Fibroblast of lung (primary cell): ENCODE measurements at regions not wholly inside any gene's neighbourhood (a gene's known extent, or its start where the extent isn't known, plus 50 kb on each side); places are given as distances from the start of the nearest gene placed in this dataset.
"Not testable (repeated sequence)": the region's sequence is repeated elsewhere in the genome, so short reads cannot be mapped to it uniquely, and the experiment has no call there.

Experiments used
- DNase-seq, 2 donors: peaks; one replicate each; pipeline versions ENCODE4 v3.0.0 to v3.0.0-alpha.2; 2010; ENCODE audit warnings: low read depth in 2 of 2
- H2AFZ ChIP-seq: 2 replicates; pipeline ENCODE4 v1.5.1; 2012; ENCODE audit warnings: low read length, control low read depth, inconsistent platforms
- H3K27ac ChIP-seq: 2 replicates; pipeline ENCODE4 v1.5.1; 2011; ENCODE audit warnings: low read length, control low read depth; ENCODE audit not compliant: insufficient read depth
- H3K27me3 ChIP-seq: 2 replicates; pipeline ENCODE4 v1.5.1; 2011; ENCODE audit warnings: mild to moderate bottlenecking, low read length; ENCODE audit not compliant: control insufficient read depth, insufficient read depth
- H3K36me3 ChIP-seq: 2 replicates; pipeline ENCODE4 v1.5.1; 2011; ENCODE audit warnings: low read length; ENCODE audit not compliant: control insufficient read depth, insufficient read depth
- H3K4me1 ChIP-seq: 2 replicates; pipeline ENCODE4 v1.5.1; 2011; ENCODE audit warnings: low read length; ENCODE audit not compliant: control insufficient read depth, insufficient read depth; ENCODE audit errors: extremely low read depth
- H3K4me2 ChIP-seq: 2 replicates; pipeline ENCODE4 v1.5.1; 2011; ENCODE audit warnings: low read length, control low read depth; ENCODE audit not compliant: insufficient read depth; ENCODE audit errors: extremely low read depth
- H3K4me3 ChIP-seq, 4 experiments: fragments of 200-600 bp in 1 of 4; sonication (generic) in 1 of 4; replicated peaks in 1 of 4; 2 replicates each; pipeline ENCODE4 v1.5.1; 2011 to 2016; ENCODE audit warnings: low read length in 4 of 4, low read depth in 3 of 4, mild to moderate bottlenecking in 3 of 4, control low read depth in 2 of 4, inconsistent platforms in 1 of 4, mixed read lengths in 1 of 4; ENCODE audit not compliant: insufficient read depth in 1 of 4; ENCODE audit errors: control extremely low read depth in 1 of 4
- H3K79me2 ChIP-seq: 2 replicates; pipeline ENCODE4 v1.5.1; 2012; ENCODE audit warnings: mild to moderate bottlenecking, low read length, inconsistent platforms; ENCODE audit not compliant: control insufficient read depth, insufficient read depth
- H3K9ac ChIP-seq: 2 replicates; pipeline ENCODE4 v1.5.1; 2011; ENCODE audit warnings: mild to moderate bottlenecking, low read length, control low read depth; ENCODE audit not compliant: insufficient read depth
- H3K9me3 ChIP-seq: 2 replicates; pipeline ENCODE4 v1.5.1; 2012; ENCODE audit warnings: low read depth, low read length; ENCODE audit not compliant: control insufficient read depth, insufficient read depth
- H4K20me1 ChIP-seq: 2 replicates; pipeline ENCODE4 v1.5.1; 2011; ENCODE audit warnings: low read length; ENCODE audit not compliant: control insufficient read depth, insufficient read depth; ENCODE audit errors: extremely low read depth
- EZH2 ChIP-seq: IDR thresholded peaks from 2 replicates; pipeline ENCODE4 v1.5.1; 2012; ENCODE audit warnings: low read length, control low read depth, mild to moderate bottlenecking; ENCODE audit errors: missing control alignments
- TF ChIP-seq, protein P1 (sequence below), 2 donors: IDR thresholded peaks in 1 of 2; conservative IDR thresholded peaks in 1 of 2; 1 replicate in 1 of 2; 2 replicates in 1 of 2; pipeline ENCODE4 v1.5.1; 2011 to 2012; ENCODE audit warnings: low read length in 2 of 2, control low read depth in 1 of 2, inconsistent platforms in 1 of 2, low read depth in 1 of 2, mild to moderate bottlenecking in 1 of 2

DNA sequence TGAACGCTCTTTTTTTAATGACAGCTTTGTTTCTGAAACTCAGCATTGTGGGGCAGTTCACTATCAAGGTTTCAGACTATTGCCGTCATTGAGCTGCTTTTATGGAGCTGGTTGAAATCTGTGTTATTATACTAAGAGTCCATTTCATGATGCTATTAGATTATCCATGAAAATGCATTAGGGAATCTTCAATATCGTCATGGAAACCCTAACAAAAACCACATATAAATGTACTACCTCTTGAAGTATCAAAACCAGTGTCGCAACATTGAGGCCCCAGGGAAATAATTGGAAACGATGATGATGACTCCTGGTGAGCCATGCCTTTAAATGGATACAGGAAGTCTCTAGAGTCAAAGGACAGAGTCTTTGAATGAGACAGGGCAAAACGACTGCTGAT lies 231.6 kb upstream of the CPHXL start:
- H3K9me3 ChIP-seq = no peaks in the 10 kb centered on the region

DNA sequence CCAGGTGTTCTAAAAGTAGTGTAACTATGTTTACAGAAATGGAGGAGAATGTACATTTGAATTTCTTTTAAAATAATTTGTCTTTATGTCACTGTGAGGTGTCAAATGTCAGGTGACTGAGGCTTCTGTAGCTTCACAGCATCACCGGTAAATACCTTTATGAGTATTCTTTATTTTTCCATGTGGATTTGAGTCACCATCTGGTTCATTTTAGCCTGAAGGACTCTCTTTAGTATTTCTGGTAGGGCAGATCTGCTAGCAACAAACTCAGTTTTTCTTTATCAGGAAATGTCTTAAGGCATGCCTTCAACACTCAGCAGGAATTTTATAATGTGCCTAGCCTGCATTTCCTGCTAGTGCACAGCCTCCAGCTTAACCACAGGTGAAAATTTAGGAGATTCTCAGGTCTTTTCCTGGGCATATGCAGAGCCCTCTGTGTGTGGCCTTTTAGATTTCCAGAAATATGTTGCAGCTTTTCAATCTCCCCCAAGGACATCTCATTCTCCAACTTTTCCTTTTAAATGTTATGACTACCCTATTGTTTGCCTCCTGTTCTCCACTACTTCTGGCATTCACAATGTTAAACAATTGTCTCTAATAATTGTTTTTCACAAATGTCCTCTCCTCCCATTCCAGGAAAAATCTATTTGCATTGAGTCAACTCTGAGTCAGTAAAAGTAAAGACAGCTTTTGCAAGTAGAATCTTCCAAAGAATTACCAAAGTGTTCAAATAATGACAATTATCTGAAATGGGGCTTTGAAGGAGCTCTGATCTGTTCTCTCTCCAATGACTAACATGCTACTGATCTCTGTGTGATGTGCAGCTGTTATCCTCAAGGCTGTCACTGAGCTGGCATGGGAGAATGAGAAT lies 239.4 kb upstream of the CPHXL start:
- H3K27me3 ChIP-seq = no peaks in the 10 kb centered on the region
- no peak overlapping the region for H3K27ac ChIP-seq
- H3K36me3 ChIP-seq = no peaks in the 10 kb centered on the region
- no peak for DNase-seq
- no peaks in the 10 kb centered on the region for H3K4me1 ChIP-seq
- no peaks in the 10 kb centered on the region for H3K79me2 ChIP-seq
- H3K9ac ChIP-seq = no peak overlapping the region
- H2AFZ ChIP-seq = no peak overlapping the region
- no peak overlapping the region for H3K4me2 ChIP-seq
- TF ChIP-seq, protein P1, sequence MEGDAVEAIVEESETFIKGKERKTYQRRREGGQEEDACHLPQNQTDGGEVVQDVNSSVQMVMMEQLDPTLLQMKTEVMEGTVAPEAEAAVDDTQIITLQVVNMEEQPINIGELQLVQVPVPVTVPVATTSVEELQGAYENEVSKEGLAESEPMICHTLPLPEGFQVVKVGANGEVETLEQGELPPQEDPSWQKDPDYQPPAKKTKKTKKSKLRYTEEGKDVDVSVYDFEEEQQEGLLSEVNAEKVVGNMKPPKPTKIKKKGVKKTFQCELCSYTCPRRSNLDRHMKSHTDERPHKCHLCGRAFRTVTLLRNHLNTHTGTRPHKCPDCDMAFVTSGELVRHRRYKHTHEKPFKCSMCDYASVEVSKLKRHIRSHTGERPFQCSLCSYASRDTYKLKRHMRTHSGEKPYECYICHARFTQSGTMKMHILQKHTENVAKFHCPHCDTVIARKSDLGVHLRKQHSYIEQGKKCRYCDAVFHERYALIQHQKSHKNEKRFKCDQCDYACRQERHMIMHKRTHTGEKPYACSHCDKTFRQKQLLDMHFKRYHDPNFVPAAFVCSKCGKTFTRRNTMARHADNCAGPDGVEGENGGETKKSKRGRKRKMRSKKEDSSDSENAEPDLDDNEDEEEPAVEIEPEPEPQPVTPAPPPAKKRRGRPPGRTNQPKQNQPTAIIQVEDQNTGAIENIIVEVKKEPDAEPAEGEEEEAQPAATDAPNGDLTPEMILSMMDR (conservative IDR thresholded peaks at IDR 0.05 in 1 of 2, IDR thresholded peaks at IDR 0.05 in 1 of 2; ENCODE audit: low read depth in 1 of 2, low read length in 2 of 2) = no peak
- TF ChIP-seq EZH2 = no peak
- no peaks in the 10 kb centered on the region for H4K20me1 ChIP-seq
- no peak overlapping the region for H3K4me3 ChIP-seq
- no peaks in the 10 kb centered on the region for H3K9me3 ChIP-seq

More for the DNA sequence above, 231.6 kb upstream of the CPHXL start:
- no peak overlapping the region for H2AFZ ChIP-seq
- H3K4me2 ChIP-seq = no peak overlapping the region
- no peak for TF ChIP-seq EZH2
- TF ChIP-seq, protein P1 (conservative IDR thresholded peaks at IDR 0.05 in 1 of 2, IDR thresholded peaks at IDR 0.05 in 1 of 2; ENCODE audit: low read depth in 1 of 2, low read length in 2 of 2) = no peak
- H3K4me3 ChIP-seq = no peak overlapping the region
- H3K27me3 ChIP-seq = no peaks in the 10 kb centered on the region
- H3K4me1 ChIP-seq = no peaks in the 10 kb centered on the region
- no peak for DNase-seq
- H3K27ac ChIP-seq = no peak overlapping the region
- no peak overlapping the region for H3K9ac ChIP-seq
- H3K79me2 ChIP-seq = no peaks in the 10 kb centered on the region
- H3K36me3 ChIP-seq = no peaks in the 10 kb centered on the region
- H4K20me1 ChIP-seq = no peaks in the 10 kb centered on the region

DNA sequence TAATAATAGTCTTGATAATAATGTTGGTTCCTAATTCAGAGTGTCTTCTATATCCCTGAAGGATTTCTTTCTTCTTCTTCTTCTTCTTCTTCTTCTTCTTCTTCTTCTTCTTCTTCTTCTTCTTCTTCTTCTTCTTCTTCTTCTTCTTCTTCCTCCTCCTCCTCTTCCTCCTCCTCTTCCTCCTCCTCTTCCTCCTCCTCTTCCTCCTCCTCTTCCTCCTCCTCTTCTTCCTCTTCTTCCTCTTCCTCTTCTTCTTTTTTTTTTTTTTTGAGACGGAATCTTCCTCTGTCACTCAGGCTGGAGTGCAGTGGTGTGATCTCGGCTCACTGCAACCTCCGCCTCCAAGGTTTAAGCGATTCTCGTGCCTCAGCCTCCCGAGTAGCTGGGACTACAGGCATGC lies 242.8 kb upstream of the CPHXL start:
- H3K4me3 ChIP-seq, H3K27ac ChIP-seq, H3K27me3 ChIP-seq, H3K4me1 ChIP-seq, H3K4me2 ChIP-seq, H3K9me3 ChIP-seq, H3K36me3 ChIP-seq, H2AFZ ChIP-seq, H3K9ac ChIP-seq, H4K20me1 ChIP-seq, H3K79me2 ChIP-seq, DNase-seq: not testable (repeated sequence)
